Endothelial cell of umbilical vein (primary cell): ENCODE measurements at regions not wholly inside any gene's neighbourhood (a gene's known extent, or its start where the extent isn't known, plus 50 kb on each side); places are given as distances from the start of the nearest gene placed in this dataset.

ENCODE experiments used
- BruUV-seq: library from RNA; stranded (reverse); fragments of 400-500 nt; replicated peaks from 2 replicates; lab custom pipeline; 2021; lab: Mats Ljungman, UMichigan
- CTCF ChIA-PET: fragments of 300-600, 350-600 bp; sonication (Branson Sonifier 250); formaldehyde crosslinking; loops from one replicate; lab custom pipeline; 2021; ENCODE audit warnings: antibody characterized with exemption, inconsistent platforms; lab: Charles Lee
- POLR2A ChIA-PET: fragments of 300-600, 350-600 bp; sonication (Branson Sonifier 250); formaldehyde crosslinking; loops from one replicate; lab custom pipeline; 2021; ENCODE audit warnings: antibody characterized with exemption, inconsistent platforms; lab: Charles Lee
- DNase-seq: peaks from one replicate; pipeline ENCODE4 v3.0.0-alpha.2; 2011; ENCODE audit warnings: low read depth, low spot score
- FAIRE-seq: peaks from 2 replicates; lab custom pipeline; 2011; peaks lifted over from hg19 to GRCh38; lab: Jason Lieb, UNC
- H2AFZ ChIP-seq: 2 replicates; pipeline ENCODE4 v1.6.0; 2012; ENCODE audit warnings: low read depth, low read length, control low read depth, inconsistent platforms
- H3K27ac ChIP-seq: 2 replicates; pipeline ENCODE4 v1.5.1; 2011; ENCODE audit warnings: low read depth, mild to moderate bottlenecking, control low read depth, low read length, moderate library complexity; ENCODE audit not compliant: insufficient read depth
- H3K27me3 ChIP-seq, 2 experiments: 2 replicates each; pipeline versions ENCODE4 v1.6.0 to v1.6.1; 2011; ENCODE audit warnings: low read length in 2 of 2, mixed read lengths in 1 of 2; ENCODE audit not compliant: control insufficient read depth in 2 of 2, insufficient read depth in 2 of 2
- H3K36me3 ChIP-seq, 2 experiments: 2 replicates in 1 of 2; 3 replicates in 1 of 2; pipeline ENCODE4 v1.5.1; 2011; ENCODE audit warnings: low read length in 2 of 2, mild to moderate bottlenecking in 1 of 2, moderate library complexity in 1 of 2; ENCODE audit not compliant: control insufficient read depth in 2 of 2, insufficient read depth in 2 of 2; ENCODE audit errors: extremely low read depth in 1 of 2
- H3K4me1 ChIP-seq: 3 replicates; pipeline ENCODE4 v1.5.1; 2011; ENCODE audit warnings: mild to moderate bottlenecking, low read length; ENCODE audit not compliant: control insufficient read depth, insufficient read depth; ENCODE audit errors: extremely low read depth
- H3K4me2 ChIP-seq: 2 replicates; pipeline ENCODE4 v1.6.1; 2011; ENCODE audit warnings: low read length, control low read depth, mixed read lengths; ENCODE audit not compliant: insufficient read depth
- H3K4me3 ChIP-seq, 3 experiments: fragments of 200-600 bp in 1 of 3; sonication (generic), shearing (Covaris generic) in 1 of 3; replicated peaks in 1 of 3; 2 replicates each; pipeline ENCODE4 v1.5.1; 2011 to 2016; ENCODE audit warnings: control low read depth in 3 of 3, low read length in 3 of 3, mild to moderate bottlenecking in 2 of 3, inconsistent platforms in 1 of 3, low read depth in 1 of 3, moderate library complexity in 1 of 3; ENCODE audit not compliant: insufficient read depth in 1 of 3
- H3K79me2 ChIP-seq: 2 replicates; pipeline ENCODE4 v1.6.0; 2012; ENCODE audit warnings: low read length, inconsistent platforms; ENCODE audit not compliant: control insufficient read depth, insufficient read depth
- H3K9ac ChIP-seq: replicated peaks from 2 replicates; pipeline ENCODE3; 2011; ENCODE audit warnings: low read length, control low read depth; ENCODE audit not compliant: insufficient read depth; ENCODE audit errors: extremely low read depth
- H3K9me1 ChIP-seq: replicated peaks from 3 replicates; pipeline ENCODE4 v1.6.0; 2011; ENCODE audit warnings: mild to moderate bottlenecking, low read length; ENCODE audit not compliant: control insufficient read depth, insufficient read depth; ENCODE audit errors: extremely low read depth
- H3K9me3 ChIP-seq: replicated peaks from 2 replicates; pipeline ENCODE4 v1.5.1; 2012; ENCODE audit warnings: low read length, inconsistent platforms; ENCODE audit not compliant: control insufficient read depth, insufficient read depth
- H4K20me1 ChIP-seq: replicated peaks from 2 replicates; pipeline ENCODE3; 2011; ENCODE audit warnings: mild to moderate bottlenecking, low read length; ENCODE audit not compliant: control insufficient read depth, insufficient read depth; ENCODE audit errors: extremely low read depth
- EZH2 ChIP-seq: IDR thresholded peaks from 2 replicates; pipeline ENCODE4 v1.6.1; 2012; ENCODE audit warnings: borderline replicate concordance, low read depth, mild to moderate bottlenecking, moderate library complexity, low read length, inconsistent platforms; ENCODE audit not compliant: severe bottlenecking
- FOS ChIP-seq: IDR thresholded peaks from 2 replicates; pipeline ENCODE4 v1.6.1; 2011; ENCODE audit warnings: mild to moderate bottlenecking, low read length, moderate library complexity, borderline replicate concordance; ENCODE audit not compliant: insufficient read depth
- GATA2 ChIP-seq: IDR thresholded peaks from 2 replicates; pipeline ENCODE4 v1.7.0; 2011; ENCODE audit warnings: low read depth, mild to moderate bottlenecking, moderate library complexity, mixed read lengths, low read length; ENCODE audit not compliant: insufficient read length, insufficient read depth
- JUN ChIP-seq: IDR thresholded peaks from 2 replicates; pipeline ENCODE4 v1.6.1; 2011; ENCODE audit warnings: borderline replicate concordance, low read depth; ENCODE audit not compliant: insufficient read length, insufficient read depth
- MYC ChIP-seq: IDR thresholded peaks from one replicate; pipeline ENCODE4 v1.6.1; 2011; ENCODE audit warnings: mild to moderate bottlenecking, low read depth, low read length
- POLR2A ChIP-seq: IDR thresholded peaks from 2 replicates; pipeline ENCODE4 v1.6.1; 2012; ENCODE audit warnings: low read depth, mild to moderate bottlenecking, control low read depth, low read length
- POLR2AphosphoS5 ChIP-seq: IDR thresholded peaks from 2 replicates; pipeline ENCODE4 v1.6.1; 2012; ENCODE audit warnings: low read depth, mild to moderate bottlenecking, control low read depth, low read length, moderate library complexity; ENCODE audit not compliant: insufficient read depth
- dilution Hi-C: fragments of 300-500 bp; cut with MboI; formaldehyde crosslinking; loops from one replicate; pipeline ENCODE4 v1.15.0; 2019; ENCODE audit warnings: low sequenced_read_pairs; ENCODE audit not compliant: extremely low pct_ligation_motif_present
- intact Hi-C: fragments of 100-400 bp; cut with micrococcal nuclease; formaldehyde crosslinking; loops from one replicate; pipeline ENCODE4 v1.10.0; 2022
- TF ChIP-seq, protein P1 (sequence below), 2 donors: IDR thresholded peaks; 1 replicate in 1 of 2; 2 replicates in 1 of 2; pipeline ENCODE4 v1.5.1; 2011; ENCODE audit warnings: low read length in 2 of 2, mild to moderate bottlenecking in 2 of 2, moderate library complexity in 2 of 2, control low read depth in 1 of 2, inconsistent platforms in 1 of 2, low read depth in 1 of 2; ENCODE audit not compliant: insufficient read depth in 1 of 2; ENCODE audit errors: extremely low read depth in 1 of 2
- TF ChIP-seq, protein P2 (sequence below): IDR thresholded peaks from 2 replicates; pipeline ENCODE4 v1.6.1; 2011; ENCODE audit not compliant: insufficient read depth, insufficient read length

DNA sequence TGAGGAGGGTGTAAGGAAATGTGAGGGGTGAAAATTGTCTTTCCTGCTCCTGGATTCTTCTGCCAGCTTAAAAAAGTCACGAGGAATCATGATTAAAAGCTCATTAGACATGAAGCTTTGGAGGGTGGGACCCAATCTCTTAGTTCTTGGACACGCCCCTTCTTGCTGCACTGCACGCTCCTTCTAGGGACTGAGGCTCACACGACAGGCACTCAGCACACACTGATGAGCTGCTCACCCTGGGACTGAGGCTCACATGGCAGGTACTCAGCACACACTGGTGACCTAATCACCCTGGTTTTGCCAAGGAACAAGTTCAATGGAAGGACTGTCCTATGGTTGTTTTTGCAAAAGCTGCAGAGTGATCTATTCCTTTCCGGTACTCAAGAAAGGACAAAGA is 65.8 kb upstream of the ELMO1 start:
- Histone ChIP-seq H3K9me3 (no peaks in the 10 kb centered on the region), H3K9ac (no peak overlapping the region), H3K4me2 (no peak overlapping the region), H3K4me1 (no peaks in the 10 kb centered on the region), H4K20me1 (no peaks in the 10 kb centered on the region), H3K27ac (no peak overlapping the region), H3K36me3 (no peaks in the 10 kb centered on the region), H3K79me2 (no peaks in the 10 kb centered on the region), H2AFZ (no peak overlapping the region), H3K4me3 (no peak overlapping the region), H3K27me3 (peaks cover 0 to 15% of the 10 kb centered on the region in 2 experiments), H3K9me1 (no peaks in the 10 kb centered on the region)
- TF ChIP-seq MYC (no peak), FOS (no peak), POLR2AphosphoS5 (no peak), JUN (no peak), EZH2 (no peak), GATA2 (no peak), POLR2A (no peak)
- TF ChIP-seq, protein P1, sequence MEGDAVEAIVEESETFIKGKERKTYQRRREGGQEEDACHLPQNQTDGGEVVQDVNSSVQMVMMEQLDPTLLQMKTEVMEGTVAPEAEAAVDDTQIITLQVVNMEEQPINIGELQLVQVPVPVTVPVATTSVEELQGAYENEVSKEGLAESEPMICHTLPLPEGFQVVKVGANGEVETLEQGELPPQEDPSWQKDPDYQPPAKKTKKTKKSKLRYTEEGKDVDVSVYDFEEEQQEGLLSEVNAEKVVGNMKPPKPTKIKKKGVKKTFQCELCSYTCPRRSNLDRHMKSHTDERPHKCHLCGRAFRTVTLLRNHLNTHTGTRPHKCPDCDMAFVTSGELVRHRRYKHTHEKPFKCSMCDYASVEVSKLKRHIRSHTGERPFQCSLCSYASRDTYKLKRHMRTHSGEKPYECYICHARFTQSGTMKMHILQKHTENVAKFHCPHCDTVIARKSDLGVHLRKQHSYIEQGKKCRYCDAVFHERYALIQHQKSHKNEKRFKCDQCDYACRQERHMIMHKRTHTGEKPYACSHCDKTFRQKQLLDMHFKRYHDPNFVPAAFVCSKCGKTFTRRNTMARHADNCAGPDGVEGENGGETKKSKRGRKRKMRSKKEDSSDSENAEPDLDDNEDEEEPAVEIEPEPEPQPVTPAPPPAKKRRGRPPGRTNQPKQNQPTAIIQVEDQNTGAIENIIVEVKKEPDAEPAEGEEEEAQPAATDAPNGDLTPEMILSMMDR (IDR thresholded peaks at IDR 0.05; ENCODE audit: extremely low read depth in 1 of 2, insufficient read depth in 1 of 2, low read depth in 1 of 2, low read length in 2 of 2) = no peak
- TF ChIP-seq, protein P2, sequence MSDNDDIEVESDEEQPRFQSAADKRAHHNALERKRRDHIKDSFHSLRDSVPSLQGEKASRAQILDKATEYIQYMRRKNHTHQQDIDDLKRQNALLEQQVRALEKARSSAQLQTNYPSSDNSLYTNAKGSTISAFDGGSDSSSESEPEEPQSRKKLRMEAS = no peak
- ChIA-PET POLR2A (interaction anchor here (0.6 kb wide), 1 partner anchor 42 kb away, joined by 3 read pairs; no protein-coding TSS in a partner anchor), CTCF (interaction anchor here (1.1 kb wide), 1 partner anchor 13 kb away, joined by 3 read pairs; no protein-coding TSS in a partner anchor)
- intact Hi-C loops (no loop called here), dilution Hi-C loops (no loop called here)
- DNase-seq (no peak), FAIRE-seq (no peak)
- no TSS peak for BruUV-seq
